NCI-H510A treated with DMSO at 0.1 percent for 48 hours (cell line): ENCODE measurements at regions not wholly inside any gene's neighbourhood (a gene's known extent, or its start where the extent isn't known, plus 50 kb on each side); places are given as distances from the start of the nearest gene placed in this dataset.

Source experiments
- DNase-seq: peaks from one replicate; lab custom pipeline; 2025; lab: John Stamatoyannopoulos, UW

DNA sequence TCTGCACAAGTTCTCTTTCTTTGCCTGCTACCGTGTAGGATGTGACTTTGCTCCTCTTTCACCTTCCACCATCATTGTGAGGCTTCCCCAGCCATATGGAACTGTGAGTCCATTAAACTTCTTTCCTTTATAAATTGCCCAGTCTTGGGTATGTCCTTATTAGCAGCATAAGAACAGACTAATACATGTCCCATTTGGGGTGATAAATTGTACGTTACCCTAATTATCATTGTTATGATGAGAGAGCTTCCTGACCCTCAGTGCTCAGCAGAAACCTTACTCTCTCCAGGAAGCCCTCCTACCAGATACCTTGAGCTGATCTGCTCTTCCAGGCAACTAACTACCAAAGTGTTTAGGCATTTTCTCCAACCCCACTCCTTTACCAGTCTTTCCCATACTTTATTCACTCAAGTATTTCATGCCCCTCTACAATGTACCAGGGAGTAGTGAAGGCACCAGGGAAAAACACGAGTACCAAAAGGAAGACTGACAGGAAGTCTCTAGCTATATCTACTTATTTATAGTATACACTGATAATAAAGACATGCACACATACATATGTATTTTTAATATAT lies 196.2 kb downstream of the MYCN start:
- no peak for DNase-seq

DNA sequence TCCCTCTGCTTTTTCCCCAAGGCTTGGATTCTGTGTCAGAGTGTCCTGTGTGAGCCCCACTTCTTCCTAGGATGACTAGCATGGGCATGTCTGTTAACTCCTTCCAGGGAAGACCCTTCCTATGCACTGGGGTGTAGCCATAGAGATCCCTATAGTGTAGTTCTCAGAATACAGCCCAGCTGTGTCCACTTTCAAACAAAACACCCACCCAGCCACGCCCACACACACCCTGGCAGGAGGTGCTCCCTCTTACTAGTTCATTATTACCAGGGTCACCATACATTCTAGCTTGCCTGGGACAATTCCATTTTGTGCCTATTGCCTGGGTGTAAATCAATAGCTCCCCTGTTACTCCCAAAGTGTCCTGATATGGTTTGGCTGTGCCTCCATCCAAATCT lies 195.6 kb downstream of the MYCN start:
- no peak for DNase-seq

DNA sequence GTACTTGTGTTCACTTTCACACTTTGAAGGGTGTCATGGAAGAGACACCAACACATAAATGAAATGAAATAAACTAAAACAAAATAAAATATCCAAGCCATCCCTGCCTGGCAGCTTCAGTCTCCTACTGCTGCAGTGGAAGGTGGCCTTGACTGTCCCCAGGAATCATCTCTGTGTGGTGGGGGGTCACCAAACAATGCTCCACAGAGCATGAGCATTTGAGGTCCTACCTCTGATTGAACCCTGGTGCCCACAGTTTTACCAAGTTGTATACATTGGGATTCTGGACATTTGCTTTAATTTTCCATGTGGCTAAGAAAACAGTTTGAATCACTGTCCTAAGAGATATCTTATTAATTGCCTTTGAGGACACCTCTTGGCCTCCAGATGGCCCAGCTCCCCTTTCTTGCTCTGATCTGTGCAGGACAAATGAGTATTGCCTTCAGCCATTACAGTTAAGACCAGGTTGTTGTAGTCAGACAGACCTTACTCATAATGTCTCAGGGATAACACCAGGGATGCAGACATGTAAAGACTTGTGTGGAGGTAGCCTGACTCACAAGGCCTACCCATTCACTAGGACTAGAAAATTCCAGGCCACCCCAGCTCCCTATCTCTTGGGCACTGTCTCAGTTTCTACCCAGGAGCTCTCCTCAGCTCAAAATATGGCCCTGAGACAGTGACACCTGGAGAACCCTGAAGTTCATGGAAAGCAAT lies 195.0 kb downstream of the MYCN start:
- DNase-seq, result no peak

DNA sequence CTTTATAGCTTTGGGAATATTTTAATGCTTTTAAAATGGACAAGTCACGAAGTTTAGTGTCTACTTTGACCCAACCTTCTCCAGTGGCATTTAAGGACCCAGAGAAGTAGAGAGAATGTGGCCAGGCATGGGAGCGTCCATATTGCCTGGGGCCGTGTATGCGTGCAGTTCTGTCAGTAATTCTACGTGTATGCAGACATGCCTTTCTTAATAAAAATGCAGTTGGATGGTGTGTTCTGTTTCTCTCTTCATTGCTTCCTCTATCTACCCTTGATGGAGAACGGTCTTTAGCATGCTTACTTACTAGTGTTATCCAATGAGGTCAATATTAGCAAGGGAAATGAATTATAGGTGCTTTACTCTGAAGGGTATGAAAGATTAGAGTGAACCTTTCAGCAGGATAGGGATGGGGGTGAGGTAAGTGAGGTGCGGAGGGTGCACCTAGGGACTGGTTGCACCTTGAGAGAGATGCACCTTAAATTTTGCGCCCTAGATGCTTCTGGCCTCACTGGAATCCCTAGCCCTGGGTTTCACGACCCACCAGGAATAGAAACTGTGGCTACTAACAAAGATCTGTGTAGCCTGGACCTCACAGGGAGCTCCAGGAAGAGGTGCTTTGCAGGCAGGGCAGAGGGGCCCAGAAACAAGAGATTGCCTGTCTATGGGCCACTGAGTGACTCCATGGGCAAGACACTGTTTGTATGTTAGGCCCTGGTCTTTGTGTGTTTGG lies 194.3 kb downstream of the MYCN start:
- DNase-seq, result no peak

DNA sequence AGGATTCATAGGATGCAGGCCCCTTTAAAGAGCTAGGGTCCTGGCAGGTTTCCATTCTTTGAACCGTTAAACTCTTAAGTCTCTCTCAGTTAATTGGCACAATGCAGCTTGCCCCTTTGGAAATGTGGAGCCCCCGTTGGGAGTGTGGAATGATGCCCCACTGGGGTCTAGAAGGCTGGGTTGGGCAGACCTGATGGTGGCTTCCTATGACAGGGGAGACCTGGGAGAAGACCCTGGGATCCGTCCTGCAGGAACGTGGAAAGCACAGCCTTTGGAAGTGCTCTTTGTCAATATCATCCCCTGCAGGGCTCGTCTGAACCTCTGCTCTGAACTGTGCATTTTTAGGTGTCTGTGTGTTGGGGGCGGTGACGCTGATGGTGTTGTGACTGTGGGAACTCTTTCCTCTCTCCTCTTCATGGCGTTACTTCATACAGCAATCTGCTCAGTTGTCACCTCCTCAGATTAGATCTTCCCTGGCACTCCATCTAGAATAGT lies 190.6 kb downstream of the MYCN start:
- no peak for DNase-seq

DNA sequence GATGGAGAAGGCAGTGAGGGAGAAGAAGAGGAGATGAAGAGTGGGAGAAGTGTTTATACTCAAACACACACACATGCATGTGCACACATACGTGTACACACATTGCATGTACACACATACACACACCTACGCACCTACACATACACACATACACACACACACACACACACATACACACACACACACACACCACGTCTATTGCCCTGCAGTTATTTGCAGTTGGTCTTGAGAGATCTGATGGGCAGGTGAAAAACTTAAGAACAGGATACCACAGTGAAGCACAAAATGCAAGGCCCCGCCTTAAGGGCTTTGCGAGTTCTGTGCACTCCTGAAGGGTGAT lies 190.2 kb downstream of the MYCN start:
- DNase-seq, result no peak

DNA sequence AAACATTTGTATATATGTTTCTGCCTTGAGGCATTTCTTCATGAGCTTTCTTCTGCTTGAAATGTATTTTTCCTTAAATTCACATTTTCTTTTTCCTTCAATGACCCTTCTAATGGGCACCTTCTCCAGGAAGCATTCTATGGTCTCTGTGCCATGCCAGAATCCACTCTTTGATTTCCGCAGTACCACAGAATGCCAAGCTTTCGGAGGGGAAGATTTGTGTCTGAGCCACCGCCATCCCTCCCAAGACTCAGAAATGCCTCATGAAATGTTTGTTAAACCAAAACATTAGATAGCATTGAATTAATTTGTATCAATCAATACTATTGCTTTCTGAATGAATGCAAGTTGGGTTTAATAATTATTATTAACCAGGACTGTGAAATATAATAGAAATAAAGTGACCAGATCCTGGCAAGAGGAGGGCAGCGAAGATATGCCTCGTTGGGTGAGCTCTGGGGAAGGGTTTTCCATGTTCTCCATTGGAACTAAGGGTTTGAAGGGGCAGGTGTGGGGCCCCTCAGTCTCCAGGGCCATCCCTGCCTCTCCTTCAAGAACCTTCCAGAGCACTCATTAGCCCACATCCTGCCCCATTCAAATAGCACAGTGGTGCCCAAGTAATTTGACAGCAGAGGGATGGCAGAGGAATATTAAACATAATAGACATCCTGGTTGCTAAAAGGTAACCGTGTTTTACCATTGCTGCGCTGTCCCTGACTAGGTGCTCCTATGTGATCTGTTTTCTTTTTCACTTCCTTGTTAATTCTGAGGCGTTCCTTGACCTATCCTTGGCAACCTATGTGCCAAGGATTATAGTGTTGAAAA lies 189.6 kb downstream of the MYCN start:
- DNase-seq, result no peak

DNA sequence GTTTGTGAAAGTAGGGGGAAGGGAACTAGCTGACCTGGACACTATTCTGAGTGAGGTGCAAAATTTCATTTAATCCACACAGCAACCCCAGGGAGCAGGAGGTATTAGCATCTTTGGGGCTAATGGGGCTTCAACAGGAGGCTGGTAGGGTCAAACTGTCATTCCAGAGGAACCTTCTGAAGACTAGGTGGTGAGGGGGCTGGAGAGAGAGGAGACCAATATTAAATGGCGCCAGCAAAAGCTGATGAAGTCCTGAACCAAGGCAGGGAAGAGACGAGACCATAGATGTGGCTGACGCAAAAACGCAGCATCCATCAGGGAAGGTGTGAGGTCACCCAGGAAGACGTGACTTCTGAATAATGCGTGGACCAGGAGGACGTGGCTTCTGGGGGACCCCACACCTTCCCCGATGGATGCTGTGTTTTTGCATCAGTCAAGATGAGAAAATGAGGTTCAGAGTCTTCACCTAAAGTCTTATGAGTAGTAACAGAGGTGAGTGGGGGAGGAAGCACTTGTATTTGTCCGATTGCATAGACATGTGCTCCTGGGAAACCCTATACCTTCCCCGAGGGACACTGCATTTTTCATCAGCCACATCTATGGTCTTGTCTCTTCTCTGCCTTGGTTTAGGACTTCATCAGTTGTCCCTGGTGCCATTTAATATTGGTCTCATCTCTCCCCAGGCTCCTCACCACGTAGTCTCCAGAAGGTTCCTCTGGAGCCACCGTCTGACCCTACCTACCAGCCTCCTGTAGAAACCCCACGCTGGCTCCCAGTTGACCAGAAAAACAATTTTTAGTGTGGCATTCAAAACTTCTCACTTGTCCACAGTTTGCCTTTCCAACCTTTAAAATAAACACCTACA lies 188.6 kb downstream of the MYCN start:
- no peak for DNase-seq

DNA sequence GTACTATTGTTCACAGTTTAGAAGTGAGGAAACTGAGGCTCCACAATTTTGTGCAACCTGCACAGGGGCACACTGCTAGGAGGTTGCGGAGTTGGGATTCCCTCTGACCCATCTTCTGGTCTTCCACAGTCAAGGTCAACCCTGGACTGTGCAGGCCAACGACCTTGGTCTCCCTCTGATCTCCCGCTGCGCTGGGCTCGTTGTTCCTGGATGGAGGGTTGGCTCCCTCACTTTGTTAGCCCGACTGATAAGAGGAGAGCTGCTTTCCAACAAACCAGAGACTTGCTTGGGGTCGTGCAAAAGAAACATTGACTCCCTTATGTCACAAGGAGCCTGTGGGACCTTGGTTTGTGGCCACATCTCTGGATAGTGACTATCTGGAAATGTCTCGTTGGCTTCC lies 187.6 kb downstream of the MYCN start:
- no peak for DNase-seq

DNA sequence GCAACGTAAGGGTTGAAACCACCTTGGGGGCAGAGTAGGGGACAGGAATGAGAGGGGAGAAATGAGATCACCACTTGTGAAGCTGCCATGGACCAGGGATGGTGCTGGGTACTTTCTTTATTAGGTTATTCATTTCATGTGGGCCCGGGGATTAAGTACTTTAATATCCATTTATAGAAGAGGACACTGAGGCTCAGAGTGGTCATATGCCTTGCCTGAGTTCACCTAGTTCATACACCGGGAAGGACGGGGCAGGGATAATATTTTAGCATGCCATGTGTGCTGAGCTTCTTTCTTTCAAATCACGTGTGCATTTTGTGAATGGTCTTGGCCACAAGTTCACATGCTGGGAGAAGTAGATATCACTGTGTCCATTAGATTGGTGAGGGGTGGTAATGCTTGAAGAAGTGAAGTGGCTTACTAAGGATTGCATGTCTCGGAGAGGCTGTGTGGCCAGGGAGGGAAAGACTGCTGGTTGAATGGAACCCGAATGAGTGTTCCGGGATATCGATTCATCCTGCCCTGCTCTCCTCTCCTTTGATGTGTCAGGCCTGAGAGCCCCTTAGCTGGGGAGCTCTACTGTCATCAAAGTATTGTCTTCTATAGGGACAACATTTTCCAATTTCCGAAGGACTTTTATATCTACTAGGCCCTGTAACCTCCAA lies 187.1 kb downstream of the MYCN start:
- no peak for DNase-seq

DNA sequence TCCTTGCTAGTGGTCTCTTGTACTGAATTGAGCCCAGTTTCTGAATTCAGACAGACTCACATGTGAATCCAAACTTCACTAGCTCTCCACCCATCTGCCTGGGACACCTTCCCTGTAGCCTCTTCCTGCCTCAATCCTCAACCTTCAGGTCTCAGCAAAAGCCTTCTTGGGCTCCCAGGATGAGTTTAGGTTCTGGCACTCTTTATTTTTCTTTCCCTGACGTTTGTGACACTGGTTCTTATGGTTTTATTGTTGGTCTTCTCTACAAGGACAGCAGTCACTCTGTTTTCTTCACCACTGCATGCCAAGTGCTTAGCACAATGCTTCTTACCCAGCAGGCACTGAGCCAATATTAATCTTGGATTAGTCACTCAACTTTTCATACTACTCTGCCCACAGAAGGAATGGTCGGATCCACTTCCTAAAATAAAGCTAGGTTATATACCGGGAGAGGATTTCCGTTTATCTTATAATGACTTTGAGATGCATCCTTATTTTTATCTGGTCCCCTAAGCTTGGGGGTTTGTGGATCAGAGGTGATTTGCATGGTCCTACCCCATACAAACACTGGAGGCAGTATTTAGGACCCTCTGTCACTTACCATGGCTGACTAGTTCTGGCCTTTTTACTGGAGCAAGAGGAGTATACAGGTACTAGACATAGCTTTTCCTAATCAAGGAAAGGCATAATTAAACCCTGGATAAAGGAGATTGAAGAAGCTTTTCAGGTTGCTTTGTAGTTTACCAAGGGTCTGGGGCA lies 186.3 kb downstream of the MYCN start:
- no peak for DNase-seq

DNA sequence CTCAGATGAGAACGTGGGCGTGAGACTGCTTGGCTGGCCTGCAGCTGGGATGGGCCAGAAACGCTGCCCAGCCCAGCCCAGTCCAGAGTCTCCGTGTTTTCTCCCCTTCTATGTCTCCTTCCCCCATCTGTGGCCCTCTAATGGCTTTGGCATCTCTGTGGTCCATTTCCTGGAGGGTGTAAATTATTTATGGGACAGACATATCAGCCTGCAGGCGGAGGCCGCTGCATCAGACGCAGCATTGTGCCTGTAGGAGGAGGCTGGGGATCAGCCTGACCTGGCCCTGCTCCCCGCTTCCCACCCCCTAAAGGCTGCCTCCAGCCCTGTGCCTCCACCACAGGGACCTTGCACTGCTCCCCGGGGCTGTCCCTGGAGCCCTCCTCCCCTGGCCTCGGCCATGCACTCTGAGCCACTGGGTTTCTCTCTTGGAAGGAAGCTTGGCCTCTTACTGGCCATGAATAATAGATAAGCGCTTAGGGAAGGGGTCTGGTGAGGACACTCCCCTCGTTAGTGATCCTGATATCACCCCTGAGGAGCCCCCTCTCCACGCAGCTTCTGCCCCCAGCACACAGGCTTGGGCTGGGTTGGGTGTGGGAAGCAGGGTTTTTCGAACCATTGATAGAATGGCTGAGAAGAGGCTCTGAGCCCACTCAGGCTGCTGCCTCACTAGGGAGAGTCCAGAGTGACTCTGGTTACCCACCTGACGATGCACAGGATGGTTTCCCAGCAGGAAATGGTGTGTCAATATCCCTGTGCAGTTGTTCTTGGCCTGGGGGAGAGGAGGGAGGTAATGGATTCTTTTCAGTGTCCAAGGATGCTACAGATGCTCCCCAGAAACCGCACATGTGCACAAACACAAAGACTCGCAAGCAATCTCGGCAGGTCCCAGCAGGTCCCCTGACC lies 185.5 kb downstream of the MYCN start:
- no peak for DNase-seq

DNA sequence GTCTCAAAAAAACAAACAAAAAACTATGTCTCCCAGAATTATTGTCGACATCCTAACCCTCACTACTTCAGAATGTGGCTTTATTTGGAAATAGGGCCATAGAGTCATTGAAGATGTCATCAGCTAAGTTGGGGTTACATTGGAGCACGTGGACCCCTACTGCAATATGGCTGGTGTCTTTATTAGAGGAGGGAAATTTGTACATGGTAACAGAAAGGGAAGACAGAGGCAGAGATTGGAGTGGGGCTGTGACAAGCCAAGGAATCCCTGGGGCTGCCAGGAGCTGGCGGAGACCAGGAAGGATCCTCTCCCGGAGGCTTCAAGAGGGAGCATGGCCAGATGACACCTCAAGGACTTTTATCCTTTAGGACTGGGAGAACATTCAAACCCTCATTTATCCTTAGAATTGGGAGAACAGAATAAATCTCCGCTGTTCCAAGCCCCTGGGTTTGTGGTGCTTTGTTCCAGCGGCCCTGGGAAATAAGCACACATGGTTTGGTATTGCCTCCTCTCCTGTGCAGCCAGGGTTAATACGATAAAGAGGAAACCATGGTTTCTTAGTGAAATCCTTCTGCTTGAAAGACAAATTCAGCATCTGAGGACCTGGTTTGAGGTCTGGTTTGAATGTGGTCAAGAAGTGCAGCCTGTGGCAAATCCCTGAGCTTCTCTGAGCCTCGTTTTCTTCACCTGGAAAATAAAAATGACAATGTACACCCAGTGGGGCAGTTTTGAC lies 184.7 kb downstream of the MYCN start:
- no peak for DNase-seq

DNA sequence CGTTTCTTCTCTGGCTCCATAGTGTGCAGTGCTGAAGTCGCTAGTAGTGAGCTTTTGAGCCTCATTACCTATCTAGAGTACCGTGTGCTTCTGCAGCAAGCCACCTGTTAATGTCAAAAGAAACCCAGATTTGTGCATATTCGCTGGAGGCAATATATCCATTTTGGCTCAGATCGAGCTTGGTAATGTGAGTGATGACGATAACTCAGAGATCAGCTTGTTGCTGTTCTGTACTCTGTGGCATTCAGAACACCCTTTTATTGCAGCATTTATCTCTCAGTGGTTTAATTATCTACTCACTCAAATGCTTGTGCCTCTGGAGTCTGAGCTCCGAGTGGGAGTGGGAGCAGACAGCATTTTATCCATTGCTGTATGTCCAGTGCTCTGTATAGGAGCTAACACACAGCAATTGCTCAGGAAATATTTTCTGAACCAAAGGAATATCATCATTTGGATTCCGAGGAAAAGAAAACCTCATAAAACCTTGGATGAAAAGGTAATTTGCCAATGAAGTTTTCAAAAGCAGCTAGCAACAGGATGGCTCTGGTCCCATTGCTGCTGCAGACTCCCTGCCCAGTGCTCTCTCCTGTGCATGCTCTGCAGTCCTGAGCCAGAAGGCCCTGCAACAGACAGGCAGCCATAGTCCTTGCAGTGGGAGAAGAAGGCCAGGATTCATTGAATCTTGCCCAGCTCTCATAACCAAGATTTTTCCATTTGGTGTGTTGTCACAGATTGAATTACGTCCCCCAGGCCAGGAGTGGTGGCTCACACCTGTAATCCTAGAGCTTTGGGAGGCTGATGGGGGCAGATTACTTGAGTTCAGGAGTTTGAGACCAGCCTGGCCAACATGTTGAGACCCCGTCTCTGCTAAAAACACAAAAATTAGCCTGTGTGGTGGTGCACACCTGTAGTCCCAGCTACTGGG lies 183.8 kb downstream of the MYCN start:
- no peak for DNase-seq

DNA sequence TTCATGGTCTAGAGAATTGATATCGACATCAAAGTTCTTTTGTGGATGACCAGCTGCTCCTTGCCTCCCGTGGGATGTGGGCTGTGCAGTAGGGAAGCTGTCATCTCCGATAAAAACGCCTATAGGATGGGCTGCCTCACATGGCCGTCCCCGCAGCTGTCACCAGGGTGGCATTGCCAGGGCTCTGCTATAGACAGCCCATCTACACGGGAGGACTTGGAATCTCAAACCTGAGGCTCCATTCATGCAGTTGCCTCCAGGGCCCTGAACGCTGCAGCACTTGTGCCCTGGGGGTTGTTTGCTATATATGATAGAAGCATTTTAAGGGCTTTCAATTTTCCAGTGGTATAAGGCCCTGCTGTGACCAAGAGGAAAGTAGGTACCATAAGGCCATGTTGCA lies 183.1 kb downstream of the MYCN start:
- DNase-seq, result no peak

DNA sequence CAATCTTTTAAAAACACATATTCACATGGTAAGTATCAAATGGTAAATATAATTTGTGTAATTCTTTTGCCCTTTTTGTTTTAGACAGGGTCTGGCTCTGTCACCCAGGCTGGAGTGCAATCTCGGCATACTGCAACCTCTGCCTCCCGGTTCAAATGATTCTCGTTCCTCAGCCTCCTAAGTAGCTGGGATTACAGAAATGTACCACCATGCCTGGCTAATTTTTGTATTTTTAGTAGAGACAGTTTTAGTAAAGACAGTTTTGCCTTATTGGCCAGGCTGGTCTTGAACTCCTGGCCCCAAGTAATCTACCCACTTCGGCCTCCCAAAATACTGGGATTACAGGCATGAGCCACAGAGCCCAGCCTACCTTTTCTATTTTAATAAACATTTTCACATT lies 182.2 kb downstream of the MYCN start:
- DNase-seq, result no peak

DNA sequence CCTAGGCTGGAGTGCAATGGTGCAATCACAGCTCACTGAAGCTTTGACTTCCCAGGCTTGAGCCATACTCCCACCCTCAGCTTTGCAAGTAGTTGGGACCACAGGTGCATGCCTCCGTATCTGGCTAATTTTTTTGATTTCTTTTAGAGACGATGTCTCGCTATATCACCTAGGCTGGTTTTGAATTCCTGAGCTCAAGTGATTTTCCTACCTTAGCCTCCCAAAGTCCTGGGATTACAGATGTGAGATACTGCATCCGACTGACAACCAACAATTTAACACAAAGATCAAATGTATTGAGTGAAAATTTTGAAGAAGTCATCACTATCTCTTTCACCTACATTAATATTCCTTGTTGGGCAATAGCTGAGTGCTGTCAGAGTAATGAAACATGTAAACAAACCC lies 181.6 kb downstream of the MYCN start:
- DNase-seq, result no peak
